PC-3 (cell line): ENCODE measurements at regions not wholly inside any gene's neighbourhood (a gene's known extent, or its start where the extent isn't known, plus 50 kb on each side); places are given as distances from the start of the nearest gene placed in this dataset.

Source experiments
- EZH2 ChIP-seq: fragments of 300-600 bp; sonication (generic); IDR thresholded peaks from one replicate; pipeline ENCODE4 v1.6.1; 2017; ENCODE audit warnings: antibody characterized with exemption, mild to moderate bottlenecking, low read length; ENCODE audit not compliant: unreplicated experiment
- TF ChIP-seq, protein P1 (sequence below): fragments of 300-600 bp; sonication (generic); conservative IDR thresholded peaks from 2 replicates; pipeline ENCODE4 v1.5.1; 2017; ENCODE audit warnings: antibody characterized with exemption, low read depth, mild to moderate bottlenecking, low read length

DNA sequence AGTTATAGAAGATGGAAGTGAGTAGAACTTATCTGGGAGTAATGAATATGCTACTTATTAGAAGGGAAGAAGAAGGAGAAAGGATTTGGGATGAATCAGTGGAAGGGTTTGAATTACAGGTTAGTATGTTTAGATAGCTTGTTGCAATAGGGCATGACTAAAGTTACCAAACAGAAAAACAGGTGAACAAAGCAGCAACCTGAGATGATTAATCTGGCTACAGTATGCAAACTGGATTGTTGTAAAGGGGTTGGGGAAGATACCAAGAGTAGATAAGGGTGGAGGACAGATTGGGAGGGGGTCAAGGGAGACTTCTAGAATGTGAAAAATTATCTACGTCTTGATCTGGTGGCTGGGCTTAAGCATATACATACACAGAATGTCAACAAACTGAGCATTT, 73.4 kb upstream of the CLEC14A start:
- TF ChIP-seq EZH2, result no peak
- TF ChIP-seq, protein P1, sequence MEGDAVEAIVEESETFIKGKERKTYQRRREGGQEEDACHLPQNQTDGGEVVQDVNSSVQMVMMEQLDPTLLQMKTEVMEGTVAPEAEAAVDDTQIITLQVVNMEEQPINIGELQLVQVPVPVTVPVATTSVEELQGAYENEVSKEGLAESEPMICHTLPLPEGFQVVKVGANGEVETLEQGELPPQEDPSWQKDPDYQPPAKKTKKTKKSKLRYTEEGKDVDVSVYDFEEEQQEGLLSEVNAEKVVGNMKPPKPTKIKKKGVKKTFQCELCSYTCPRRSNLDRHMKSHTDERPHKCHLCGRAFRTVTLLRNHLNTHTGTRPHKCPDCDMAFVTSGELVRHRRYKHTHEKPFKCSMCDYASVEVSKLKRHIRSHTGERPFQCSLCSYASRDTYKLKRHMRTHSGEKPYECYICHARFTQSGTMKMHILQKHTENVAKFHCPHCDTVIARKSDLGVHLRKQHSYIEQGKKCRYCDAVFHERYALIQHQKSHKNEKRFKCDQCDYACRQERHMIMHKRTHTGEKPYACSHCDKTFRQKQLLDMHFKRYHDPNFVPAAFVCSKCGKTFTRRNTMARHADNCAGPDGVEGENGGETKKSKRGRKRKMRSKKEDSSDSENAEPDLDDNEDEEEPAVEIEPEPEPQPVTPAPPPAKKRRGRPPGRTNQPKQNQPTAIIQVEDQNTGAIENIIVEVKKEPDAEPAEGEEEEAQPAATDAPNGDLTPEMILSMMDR, result no peak
